NCI-H2227 (cell line): ENCODE measurements at regions not wholly inside any gene's neighbourhood (a gene's known extent, or its start where the extent isn't known, plus 50 kb on each side); places are given as distances from the start of the nearest gene placed in this dataset.

Experiments used
- DNase-seq: peaks from one replicate; lab custom pipeline; 2025; ENCODE audit not compliant: unreplicated experiment; lab: John Stamatoyannopoulos, UW

GRCh38 chr10:30256084-30256483, 93.0 kb downstream of the MTPAP start:
- no peak for DNase-seq

GRCh38 chr10:30254926-30255325, 94.2 kb downstream of the MTPAP start:
- no peak for DNase-seq

- DNase-seq = no peak
Observed at GRCh38 chr10:30248728-30249127, 100.3 kb downstream of the MTPAP start.

GRCh38 chr10:30247704-30248103, 101.4 kb downstream of the MTPAP start:
- no peak for DNase-seq

DNA sequence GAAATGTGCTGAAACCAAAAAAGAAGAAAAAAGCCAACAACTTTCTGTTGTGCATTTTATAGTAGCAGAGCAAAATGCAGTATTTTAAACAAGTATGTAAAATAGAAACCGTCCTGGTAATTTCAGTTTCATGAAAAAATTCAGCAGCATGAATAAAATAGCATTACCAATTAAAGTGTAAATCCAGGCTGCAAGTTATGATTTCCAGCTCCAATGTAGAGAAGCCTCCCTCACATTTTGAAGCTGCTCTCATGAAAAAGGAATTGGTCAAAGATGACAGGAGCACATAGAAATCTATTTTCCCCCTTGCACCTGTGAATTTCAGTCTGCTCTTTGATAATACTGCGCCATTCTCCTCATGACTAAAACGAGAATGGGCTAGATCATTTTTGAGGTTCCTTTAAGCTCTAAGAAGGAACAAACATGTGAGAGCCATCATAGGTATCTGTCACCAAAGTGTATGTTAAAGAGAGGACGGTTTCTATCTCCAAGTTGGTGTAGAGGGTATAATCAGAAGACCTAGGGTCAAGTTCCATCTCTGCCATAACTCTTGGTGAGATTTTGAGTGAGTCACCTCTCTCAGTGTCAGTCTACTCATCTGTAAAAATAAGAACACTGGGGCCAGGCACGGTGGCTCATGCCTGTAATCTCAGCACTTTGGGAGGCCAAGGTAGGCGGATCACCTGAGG, 107.5 kb downstream of the MTPAP start:
- DNase-seq = no peak

- DNase-seq = no peak
Observed at GRCh38 chr10:30238836-30239235, 110.2 kb downstream of the MTPAP start.

DNA sequence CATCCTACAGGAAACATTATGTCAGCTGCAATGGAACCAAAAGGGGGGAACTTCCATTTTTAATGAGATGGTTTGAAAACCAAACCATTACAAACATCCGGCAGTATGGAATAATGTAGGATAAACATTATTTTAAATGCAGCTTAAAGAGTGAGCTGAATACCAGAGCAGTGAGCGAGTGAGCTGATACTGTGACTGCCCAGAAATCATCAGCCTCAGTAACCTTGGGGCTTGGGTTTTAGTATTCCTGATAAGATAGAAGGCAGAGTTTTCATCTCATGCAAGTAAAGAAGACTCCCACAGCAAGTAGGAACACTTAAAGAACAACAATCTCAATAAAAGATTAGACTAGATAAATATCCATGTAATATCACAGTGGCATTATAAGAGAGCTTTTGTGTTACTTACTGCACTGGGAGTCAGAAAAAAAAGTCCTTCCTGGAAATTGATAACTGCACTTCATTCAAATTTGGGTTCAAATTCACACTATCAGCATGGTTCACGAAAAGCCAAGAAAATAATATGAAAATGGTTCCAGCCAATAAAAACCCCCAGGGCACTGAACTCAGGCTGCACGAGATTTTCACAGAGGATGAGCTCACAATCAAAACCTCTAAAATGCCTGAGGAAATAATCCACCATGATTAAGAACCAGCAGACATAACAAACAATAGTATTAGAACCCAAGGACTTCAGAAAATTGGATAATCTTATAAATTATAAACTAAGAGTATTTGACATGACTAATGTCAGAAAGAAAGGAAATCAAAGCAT, 115.7 kb downstream of the MTPAP start:
- DNase-seq = no peak

DNA sequence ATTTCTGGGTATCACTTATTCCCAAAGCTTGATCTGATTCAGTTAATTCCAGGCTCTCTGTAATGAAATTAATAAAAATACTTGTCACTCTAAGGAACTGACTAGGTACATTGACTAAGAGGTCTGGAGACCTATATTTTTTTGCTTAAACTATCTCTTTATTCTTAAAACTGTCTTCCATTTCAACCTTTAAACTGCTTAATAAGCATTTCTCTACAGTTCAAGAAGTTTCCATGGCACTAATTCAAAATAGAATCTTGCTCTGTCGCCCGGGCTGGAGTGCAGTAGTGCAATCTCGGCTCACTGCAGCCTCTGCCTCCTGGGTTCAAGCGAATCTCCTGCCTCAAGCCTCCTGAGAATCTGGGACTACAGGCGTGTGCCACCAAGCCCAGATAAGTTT, 117.4 kb downstream of the MTPAP start:
- DNase-seq = no peak

- DNase-seq = no peak
Observed at GRCh38 chr10:30231071-30231652, 117.9 kb downstream of the MTPAP start.

DNA sequence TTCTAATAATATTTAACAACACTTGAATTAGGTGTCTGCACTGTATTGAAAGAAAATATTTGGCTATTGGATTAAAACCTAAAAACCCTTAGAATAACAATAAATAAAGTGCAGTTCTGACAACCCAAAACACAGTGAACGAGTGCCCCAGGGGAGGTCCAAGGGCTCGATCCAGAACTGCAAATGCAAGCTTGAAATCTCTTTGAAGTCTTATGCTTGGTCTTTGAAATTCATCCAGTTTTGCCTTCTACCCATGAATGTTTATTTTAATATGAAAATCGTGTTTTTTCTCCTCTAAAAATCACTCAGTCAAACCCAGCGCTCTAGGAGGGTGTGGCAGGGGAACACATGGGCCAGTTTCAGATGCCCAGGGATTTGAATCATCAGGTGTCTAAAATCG, 119.5 kb downstream of the MTPAP start:
- no peak for DNase-seq

- no peak for DNase-seq
Observed at GRCh38 chr10:30228417-30229036, 120.6 kb downstream of the MTPAP start.

DNA sequence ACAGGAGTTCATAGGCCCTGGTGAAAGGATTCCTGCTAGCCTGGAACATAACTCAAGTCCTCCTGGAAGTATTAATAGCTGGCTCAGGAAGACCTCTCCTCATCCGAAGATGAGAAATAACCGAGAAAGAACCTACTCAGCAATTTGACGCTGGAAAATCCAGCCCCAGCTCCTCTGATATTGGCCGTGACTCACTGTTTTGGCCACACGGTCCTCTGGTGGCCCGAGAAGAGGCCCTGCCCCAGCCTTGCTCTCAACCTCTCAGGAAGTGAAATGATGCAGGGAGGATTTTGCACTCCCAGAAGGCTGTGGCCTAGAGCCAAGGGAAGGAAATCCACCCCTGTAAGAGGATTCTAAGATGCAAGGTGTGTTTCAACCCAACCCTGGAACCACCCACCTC, 121.6 kb downstream of the MTPAP start:
- DNase-seq = no peak

DNA sequence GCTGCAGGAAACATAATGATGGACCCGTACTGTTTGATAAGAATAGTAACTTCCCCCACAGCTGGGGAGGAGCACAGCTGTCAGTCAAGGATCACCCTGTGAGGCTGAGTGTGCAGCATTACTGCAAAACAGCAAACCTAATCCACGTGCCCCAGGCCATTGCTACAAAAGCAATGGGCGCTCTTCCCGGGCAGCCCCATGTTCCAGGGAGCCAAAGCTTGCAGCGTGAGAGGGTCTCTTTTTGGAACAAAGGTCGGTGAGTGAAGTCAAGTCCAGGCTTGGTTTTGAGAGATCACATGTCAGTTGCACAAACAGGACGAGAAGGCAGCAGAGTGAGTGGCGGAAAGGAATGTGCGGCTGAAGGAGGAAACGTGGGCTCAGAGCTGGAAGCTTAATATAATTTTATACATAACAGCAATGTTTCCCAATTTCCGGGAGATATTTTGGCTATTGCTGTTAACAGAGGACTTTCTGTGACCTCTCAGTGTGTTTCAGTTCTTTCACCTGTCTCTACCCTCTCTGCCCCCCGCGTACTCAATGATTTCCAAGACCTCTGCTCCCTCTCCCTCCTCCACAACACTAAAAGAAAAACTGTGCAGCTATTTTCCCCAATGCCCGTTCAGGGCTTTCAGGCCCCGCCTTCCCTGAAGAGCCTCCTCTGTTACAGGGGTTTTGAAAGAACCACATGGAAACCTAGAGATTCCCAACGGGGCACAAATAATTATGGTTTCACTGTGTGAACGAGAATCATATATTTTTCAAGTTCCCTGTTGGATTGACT, 128.9 kb downstream of the MTPAP start:
- no peak for DNase-seq

DNA sequence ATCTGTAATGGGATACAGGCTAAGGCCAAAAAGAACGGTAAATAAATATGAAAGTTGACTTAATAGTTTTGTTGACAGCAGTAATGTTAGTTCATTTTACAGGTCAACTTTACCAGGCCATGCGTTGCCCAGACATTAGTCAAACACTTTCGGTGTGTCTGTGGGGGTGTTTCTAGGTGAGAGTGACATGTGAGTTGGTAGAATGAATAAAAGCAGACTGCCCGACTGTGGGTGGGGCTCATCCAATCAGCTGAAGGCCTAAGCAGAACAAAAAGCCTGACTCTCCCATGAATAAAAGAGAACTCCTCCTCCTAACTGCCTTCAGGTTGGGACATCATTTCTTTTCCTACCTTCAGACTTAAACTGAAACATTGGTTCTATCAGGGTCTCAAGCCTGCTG, 132.3 kb downstream of the MTPAP start:
- DNase-seq = no peak

DNA sequence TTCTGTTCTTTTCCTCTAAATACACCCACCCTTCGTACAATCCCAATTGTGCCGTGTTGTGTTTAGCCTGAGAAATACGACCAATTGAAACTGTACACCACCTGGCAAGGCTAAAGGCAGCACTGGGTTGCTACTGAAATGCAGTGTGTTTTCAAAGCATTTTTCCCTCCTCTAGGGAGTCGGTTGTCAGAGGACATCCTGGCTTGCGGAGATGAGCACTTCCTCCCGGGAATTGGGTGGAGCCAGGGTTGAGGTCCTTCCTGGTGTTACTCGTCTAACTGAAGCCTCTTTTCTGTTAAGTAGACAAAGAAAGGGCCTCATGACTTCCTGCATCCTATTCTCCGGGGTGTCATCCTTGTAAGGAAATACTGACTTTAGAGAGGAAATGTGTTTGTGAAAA, 133.5 kb downstream of the MTPAP start:
- DNase-seq = no peak

- no peak for DNase-seq
Observed at GRCh38 chr10:30215141-30215540, 133.9 kb downstream of the MTPAP start.

- no peak for DNase-seq
Observed at GRCh38 chr10:30210296-30210695, 138.8 kb downstream of the MTPAP start.

- no peak for DNase-seq
Observed at GRCh38 chr10:30208330-30208729, 140.7 kb downstream of the MTPAP start.

GRCh38 chr10:30207485-30208052, 141.5 kb downstream of the MTPAP start:
- no peak for DNase-seq

DNA sequence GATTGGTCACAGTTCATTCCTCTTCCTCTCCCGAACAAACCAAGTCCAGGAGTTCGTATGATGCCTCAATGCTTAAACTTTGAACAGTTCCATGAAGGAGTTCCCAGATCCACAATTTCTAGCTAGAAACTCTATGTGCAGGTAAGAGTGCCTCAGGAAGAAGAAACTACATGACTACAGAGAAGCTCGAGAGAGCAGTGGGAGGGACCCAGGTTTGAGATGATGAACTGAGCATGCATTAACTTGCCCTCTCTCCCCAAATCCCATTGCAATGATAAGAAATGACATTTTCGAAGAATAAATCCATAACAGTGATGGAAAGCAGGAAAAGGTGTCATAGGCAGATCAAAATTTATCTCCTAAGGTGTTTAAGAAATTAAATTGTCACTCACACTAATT, 140.6 kb upstream of the JCAD start:
- no peak for DNase-seq
